GM12872 (cell line): ENCODE measurements at regions not wholly inside any gene's neighbourhood (a gene's known extent, or its start where the extent isn't known, plus 50 kb on each side); places are given as distances from the start of the nearest gene placed in this dataset.

Source experiments
- TF ChIP-seq, protein P1 (sequence below): IDR thresholded peaks from 3 replicates; pipeline ENCODE4 v1.5.1; 2011; ENCODE audit warnings: low read depth, mild to moderate bottlenecking, low read length, moderate library complexity; ENCODE audit not compliant: insufficient read depth

DNA sequence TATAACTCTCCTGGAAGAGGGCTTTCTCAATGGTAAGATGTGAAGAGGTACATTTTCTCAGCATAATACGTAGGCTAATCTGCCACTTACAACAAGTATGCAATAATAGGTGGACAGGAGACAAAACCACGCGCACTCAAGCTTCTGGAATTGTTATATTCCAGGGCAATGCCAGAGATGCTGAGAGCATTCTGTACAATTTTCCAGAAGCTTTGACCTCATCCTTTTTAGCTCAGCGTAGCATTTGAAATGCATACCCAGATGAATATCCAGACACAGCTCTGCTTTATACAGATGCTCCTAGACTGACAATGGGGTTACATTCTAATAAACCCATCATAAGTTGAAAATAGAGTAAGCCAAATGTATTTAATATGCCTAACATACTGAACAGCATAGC, 1492.4 kb upstream of the FLRT2 start:
- TF ChIP-seq, protein P1, sequence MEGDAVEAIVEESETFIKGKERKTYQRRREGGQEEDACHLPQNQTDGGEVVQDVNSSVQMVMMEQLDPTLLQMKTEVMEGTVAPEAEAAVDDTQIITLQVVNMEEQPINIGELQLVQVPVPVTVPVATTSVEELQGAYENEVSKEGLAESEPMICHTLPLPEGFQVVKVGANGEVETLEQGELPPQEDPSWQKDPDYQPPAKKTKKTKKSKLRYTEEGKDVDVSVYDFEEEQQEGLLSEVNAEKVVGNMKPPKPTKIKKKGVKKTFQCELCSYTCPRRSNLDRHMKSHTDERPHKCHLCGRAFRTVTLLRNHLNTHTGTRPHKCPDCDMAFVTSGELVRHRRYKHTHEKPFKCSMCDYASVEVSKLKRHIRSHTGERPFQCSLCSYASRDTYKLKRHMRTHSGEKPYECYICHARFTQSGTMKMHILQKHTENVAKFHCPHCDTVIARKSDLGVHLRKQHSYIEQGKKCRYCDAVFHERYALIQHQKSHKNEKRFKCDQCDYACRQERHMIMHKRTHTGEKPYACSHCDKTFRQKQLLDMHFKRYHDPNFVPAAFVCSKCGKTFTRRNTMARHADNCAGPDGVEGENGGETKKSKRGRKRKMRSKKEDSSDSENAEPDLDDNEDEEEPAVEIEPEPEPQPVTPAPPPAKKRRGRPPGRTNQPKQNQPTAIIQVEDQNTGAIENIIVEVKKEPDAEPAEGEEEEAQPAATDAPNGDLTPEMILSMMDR, result no peak

DNA sequence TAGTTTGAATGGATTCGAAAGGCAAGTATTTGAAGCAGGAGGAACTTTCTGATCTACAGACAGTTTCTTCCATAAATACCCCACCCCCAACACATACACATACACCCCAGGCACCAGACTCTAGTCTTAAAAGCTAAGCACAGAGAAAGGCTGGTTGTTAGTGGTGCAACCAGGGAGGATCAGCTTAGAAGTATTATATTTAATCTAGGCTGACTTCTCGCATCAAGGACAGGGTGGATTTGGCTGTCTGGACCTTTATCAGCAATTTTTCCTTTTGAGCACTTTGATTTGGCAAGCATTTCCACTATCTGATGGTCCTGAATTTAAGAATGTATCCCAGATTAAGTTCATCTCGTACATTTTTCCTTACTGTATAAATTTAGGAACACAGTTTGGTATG, 1489.8 kb upstream of the FLRT2 start:
- TF ChIP-seq, protein P1, result no peak

DNA sequence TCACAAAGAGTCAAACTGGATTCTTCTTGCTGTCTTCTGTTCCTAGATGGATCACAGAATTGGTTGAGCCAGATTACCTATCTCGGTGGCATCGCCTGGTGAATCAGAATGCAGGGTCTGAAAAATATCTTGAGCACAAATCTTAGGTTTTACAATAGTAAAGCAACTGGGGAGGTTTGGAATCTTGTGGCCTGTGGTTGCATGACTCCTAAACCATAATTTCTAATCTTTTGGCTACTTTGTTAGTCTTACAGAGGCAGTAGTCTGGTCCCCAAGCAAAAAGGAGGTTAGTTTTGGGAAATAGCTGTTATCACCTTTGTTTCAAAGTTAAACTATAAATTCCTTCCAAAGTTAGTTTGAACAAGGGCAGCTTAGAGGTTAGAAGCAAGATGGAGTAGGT, 1488.5 kb upstream of the FLRT2 start:
- TF ChIP-seq, protein P1, result no peak

DNA sequence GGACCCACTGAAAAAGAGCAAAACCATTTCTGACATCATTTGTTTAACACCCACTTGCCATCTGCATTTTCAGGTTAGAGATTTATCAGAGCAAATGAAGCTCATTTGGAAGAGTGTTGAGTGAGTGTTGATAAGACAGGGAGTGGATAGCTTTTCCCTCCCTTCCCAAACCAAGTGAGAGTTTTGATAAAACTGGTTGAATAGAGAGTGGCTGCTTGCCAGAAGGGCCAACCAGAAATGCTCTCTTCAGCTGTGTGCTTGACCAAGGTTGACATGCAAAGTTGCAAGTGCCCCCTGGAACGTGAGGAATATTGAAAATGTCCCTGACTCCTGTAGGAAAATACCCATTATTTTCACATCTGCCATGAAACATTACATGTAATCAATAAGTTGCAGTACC, 1487.0 kb upstream of the FLRT2 start:
- TF ChIP-seq, protein P1, result no peak

DNA sequence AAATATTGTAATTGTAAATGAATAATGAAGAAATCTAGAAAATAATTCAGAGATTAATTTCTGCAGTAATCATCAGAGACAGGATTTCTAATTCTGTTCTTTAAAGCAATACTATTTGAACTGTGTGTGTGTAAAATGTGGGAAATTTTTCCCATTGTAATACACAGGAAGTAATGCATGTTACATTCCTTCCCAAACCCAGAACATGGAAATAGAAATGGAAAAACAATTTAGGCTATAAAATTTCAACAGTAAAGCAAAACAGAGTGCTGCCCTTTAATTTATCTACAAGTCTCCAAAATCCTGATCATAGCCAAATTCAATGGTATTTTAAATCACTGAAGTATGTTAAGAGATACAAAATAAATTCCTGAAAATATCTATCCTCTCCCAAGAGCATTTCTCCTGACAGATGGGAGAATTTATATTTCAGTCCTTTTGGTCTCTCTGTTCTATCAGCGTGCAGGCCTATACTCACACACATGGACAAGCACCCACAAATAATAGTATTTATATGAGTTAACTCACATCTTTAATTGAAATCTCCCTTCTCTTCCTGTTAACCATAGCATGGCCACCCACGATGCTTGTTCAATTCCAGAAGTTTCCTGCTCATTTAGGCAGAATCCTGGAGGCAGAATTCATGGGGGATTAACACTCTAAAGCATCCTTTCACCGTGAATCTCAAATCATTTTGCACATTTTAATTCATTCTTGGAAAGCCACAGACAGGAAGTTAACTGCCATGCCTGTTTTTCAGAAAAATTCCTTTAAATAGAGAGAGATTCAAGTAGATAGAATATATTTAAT, 1465.4 kb upstream of the FLRT2 start:
- TF ChIP-seq, protein P1, result no peak

DNA sequence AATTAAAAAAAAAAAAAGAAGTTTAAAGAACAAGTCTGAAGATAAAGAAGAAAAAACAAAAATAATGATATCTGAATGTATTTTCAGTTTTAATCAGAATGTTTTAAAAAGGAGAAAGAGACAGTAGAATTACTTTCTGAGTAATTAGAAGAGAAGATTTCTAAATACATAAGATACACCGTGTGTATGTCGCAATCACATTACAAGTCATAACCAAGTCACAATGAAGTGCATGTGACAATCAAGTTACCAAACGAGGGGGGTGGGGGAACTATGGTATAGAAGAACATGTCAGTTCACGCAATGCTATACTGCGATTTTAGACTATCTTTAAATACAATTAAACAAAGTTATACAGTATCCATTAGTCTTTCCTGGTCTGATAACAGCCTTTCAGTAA, 1464.1 kb upstream of the FLRT2 start:
- TF ChIP-seq, protein P1, result no peak

DNA sequence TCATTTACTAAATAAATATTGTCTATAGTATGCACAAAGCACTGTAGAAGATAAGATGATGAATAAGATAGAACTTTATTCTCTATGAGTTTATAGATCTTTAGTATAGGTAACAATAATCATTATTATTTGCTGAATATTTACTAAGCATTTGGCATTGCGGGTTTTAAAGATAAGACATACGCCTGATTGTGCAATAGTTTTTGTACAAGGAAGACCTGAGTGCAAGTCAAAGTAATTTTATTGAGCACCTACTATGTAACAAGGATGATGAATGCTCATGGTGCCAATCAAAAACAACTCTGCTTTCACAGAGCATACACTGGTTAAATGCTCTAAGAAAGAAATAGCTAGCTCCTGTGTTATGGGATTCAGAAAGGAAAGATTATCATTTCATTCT, 1461.7 kb upstream of the FLRT2 start:
- TF ChIP-seq, protein P1, result no peak
